ENCODE measurements at regions not wholly inside any gene's neighbourhood (a gene's known extent, or its start where the extent isn't known, plus 50 kb on each side); places are given as distances from the start of the nearest gene placed in this dataset.

GRCh38 chr2:53303012-53303578 lies 464.5 kb upstream of the CHAC2 start:
- no peak for TF ChIP-seq POLR2A (IDR thresholded peaks at IDR 0.05)
- TF ChIP-seq, protein P1, sequence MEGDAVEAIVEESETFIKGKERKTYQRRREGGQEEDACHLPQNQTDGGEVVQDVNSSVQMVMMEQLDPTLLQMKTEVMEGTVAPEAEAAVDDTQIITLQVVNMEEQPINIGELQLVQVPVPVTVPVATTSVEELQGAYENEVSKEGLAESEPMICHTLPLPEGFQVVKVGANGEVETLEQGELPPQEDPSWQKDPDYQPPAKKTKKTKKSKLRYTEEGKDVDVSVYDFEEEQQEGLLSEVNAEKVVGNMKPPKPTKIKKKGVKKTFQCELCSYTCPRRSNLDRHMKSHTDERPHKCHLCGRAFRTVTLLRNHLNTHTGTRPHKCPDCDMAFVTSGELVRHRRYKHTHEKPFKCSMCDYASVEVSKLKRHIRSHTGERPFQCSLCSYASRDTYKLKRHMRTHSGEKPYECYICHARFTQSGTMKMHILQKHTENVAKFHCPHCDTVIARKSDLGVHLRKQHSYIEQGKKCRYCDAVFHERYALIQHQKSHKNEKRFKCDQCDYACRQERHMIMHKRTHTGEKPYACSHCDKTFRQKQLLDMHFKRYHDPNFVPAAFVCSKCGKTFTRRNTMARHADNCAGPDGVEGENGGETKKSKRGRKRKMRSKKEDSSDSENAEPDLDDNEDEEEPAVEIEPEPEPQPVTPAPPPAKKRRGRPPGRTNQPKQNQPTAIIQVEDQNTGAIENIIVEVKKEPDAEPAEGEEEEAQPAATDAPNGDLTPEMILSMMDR (IDR thresholded peaks at IDR 0.05) = no peak
- intact Hi-C loops (cut with DNase I; ENCODE audit: low total_unique reads) = no loop called here
- Histone ChIP-seq H3K27me3 (no peaks in the 10 kb centered on the region), H3K9me3 (no peaks in the 10 kb centered on the region), H3K36me3 (no peaks in the 10 kb centered on the region), H3K4me1 (no peaks in the 10 kb centered on the region), H3K4me3 (no peak overlapping the region), H3K27ac (no peak overlapping the region)
- DNase-seq = no peak

DNA sequence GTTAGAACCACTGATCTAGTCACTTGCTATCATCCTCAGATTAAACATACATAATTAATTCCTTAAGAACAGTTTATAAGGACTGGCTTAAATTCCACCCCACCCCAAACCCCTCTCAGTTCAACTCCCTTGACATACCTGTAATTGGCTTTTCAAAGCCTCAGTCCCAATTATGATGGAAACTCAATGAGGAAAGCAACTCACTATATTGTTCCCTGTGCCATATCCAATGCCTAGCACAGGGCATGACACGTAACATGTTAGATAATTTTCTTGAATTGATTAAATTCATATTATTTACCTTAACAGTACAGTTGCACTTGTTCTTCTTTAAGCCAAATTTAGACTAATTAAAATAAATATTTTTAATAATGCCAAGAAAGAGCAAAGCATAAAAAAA lies 465.1 kb upstream of the CHAC2 start:
- H3K9me3 ChIP-seq = no peaks in the 10 kb centered on the region
- TF ChIP-seq, protein P1 (IDR thresholded peaks at IDR 0.05) = no peak
- no peak for TF ChIP-seq POLR2A (IDR thresholded peaks at IDR 0.05)
- intact Hi-C loops (cut with DNase I; ENCODE audit: low total_unique reads) = no loop called here
- H3K4me3 ChIP-seq = no peak overlapping the region
- no peak for DNase-seq
- H3K27me3 ChIP-seq = no peaks in the 10 kb centered on the region
- no peaks in the 10 kb centered on the region for H3K4me1 ChIP-seq
- no peaks in the 10 kb centered on the region for H3K36me3 ChIP-seq
- no peak overlapping the region for H3K27ac ChIP-seq

GRCh38 chr2:53289309-53290006 lies 478.1 kb upstream of the CHAC2 start:
- intact Hi-C loops (cut with DNase I; ENCODE audit: low total_unique reads) = no loop called here
- DNase-seq = no peak
- Histone ChIP-seq H3K9me3 (no peaks in the 10 kb centered on the region), H3K27ac (no peak overlapping the region), H3K27me3 (no peaks in the 10 kb centered on the region), H3K36me3 (no peaks in the 10 kb centered on the region), H3K4me3 (no peak overlapping the region), H3K4me1 (no peaks in the 10 kb centered on the region)
- TF ChIP-seq, protein P1 (IDR thresholded peaks at IDR 0.05) = no peak
- TF ChIP-seq POLR2A (IDR thresholded peaks at IDR 0.05) = no peak

DNA sequence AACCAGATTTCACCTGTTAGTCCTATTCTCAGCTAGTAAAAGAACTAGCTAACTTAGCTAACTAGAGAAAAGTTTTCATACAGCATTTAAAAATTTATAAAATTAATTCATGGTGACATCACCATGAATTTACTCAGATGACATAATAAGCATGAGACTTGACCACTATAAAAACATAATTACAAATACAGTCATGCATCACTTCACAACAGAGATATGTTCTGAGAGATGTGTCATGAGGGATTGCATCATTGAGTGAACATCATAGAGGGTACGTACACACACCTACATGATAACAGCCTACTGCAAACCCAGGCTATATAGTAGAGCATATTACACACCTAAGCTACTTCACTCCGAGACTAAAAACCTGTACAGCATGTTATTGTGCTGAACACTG lies 481.3 kb upstream of the CHAC2 start:
- Histone ChIP-seq H3K9me3 (no peaks in the 10 kb centered on the region), H3K27me3 (no peaks in the 10 kb centered on the region), H3K4me1 (no peaks in the 10 kb centered on the region), H3K4me3 (no peak overlapping the region), H3K36me3 (no peaks in the 10 kb centered on the region), H3K27ac (no peak overlapping the region)
- intact Hi-C loops (cut with DNase I; ENCODE audit: low total_unique reads) = no loop called here
- TF ChIP-seq, protein P1 (IDR thresholded peaks at IDR 0.05) = no peak
- no peak for TF ChIP-seq POLR2A (IDR thresholded peaks at IDR 0.05)
- no peak for DNase-seq

DNA sequence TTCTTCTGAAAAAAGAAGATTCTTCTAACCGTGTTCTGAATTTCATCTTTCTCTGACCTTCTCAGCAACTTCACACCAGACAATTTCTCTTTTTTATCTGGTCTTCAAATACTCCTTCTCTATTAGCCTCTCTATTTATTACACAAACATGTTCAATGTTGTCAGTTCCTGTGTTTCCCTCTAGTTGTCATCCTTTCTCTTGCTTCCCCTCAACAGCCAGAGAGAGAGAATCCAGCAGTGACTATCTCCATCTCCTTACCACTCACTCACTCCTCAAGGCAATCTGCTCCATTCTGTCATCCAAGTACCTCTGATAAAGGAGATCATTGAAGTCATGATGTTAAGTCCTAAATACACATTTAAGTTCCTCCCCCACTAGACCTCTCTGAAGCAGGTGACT lies 491.9 kb upstream of the CHAC2 start:
- TF ChIP-seq, protein P1 (IDR thresholded peaks at IDR 0.05) = no peak
- TF ChIP-seq POLR2A (IDR thresholded peaks at IDR 0.05) = no peak
- Histone ChIP-seq H3K4me1 (no peaks in the 10 kb centered on the region), H3K36me3 (no peaks in the 10 kb centered on the region), H3K27me3 (no peaks in the 10 kb centered on the region), H3K9me3 (no peaks in the 10 kb centered on the region), H3K27ac (no peak overlapping the region), H3K4me3 (no peak overlapping the region)
- no peak for DNase-seq
- intact Hi-C loops (cut with DNase I; ENCODE audit: low total_unique reads) = no loop called here
